ENCODE measurements at regions not wholly inside any gene's neighbourhood (a gene's known extent, or its start where the extent isn't known, plus 50 kb on each side); places are given as distances from the start of the nearest gene placed in this dataset.

GRCh38 chr2:120444691-120445240 is 98.8 kb downstream of the INHBB start:
- Histone ChIP-seq H2BK20ac (ENCODE audit: low read length) (no peak overlapping the region), H3K27me3 (replicated peaks in 1 of 4; ENCODE audit: control insufficient read depth in 3 of 4, extremely low read depth in 1 of 4, insufficient read depth in 3 of 4, low read length in 3 of 4) (peaks cover 4 to 50% (median 46%) of the 10 kb centered on the region in 4 experiments), H4K8ac (ENCODE audit: extremely low read depth, insufficient read depth, low read length) (no peak overlapping the region), H4K5ac (ENCODE audit: insufficient read length, low read depth, low read length) (no peak overlapping the region), H3K23me2 (ENCODE audit: low read depth, low read length) (peaks cover 10% of the 10 kb centered on the region), H2BK15ac (ENCODE audit: low read length) (0 out of 2 replicates have a peak overlapping the region, but pooled peaks have one; percentile 46), H3K4me3 (ENCODE audit: extremely low read depth in 1 of 4, insufficient read depth in 2 of 4, low read depth in 3 of 4, low read length in 4 of 4) (no peak overlapping the region), H3K79me2 (ENCODE audit: control insufficient read depth in 1 of 2, insufficient read depth in 2 of 2, low read length in 2 of 2) (no peaks in the 10 kb centered on the region), H3K9me3 (ENCODE audit: insufficient read depth in 2 of 2, low read depth in 1 of 2, low read length in 1 of 2) (no peaks in the 10 kb centered on the region), H2AFZ (ENCODE audit: low read length) (no peak overlapping the region), H3K4ac (replicated peaks; ENCODE audit: insufficient read length, low read depth, low read length) (no peak overlapping the region), H3K27ac (ENCODE audit: low read depth, low read length) (no peak overlapping the region), H3K18ac (ENCODE audit: extremely low read depth, low read length) (no peak overlapping the region), H4K91ac (replicated peaks; ENCODE audit: insufficient read length, low read length) (no peak overlapping the region), H2BK120ac (replicated peaks; ENCODE audit: low read depth, low read length) (no peak overlapping the region), H2BK5ac (ENCODE audit: low read depth, low read length) (no peak overlapping the region), H3K56ac (replicated peaks; ENCODE audit: insufficient read length, low read depth, low read length) (no peak overlapping the region), H3K23ac (ENCODE audit: insufficient read length) (no peak overlapping the region), H3K14ac (ENCODE audit: insufficient read length) (no peak overlapping the region), H3K79me1 (ENCODE audit: low read depth, low read length) (no peaks in the 10 kb centered on the region), H3K4me2 (ENCODE audit: insufficient read depth in 1 of 2, low read depth in 2 of 2, low read length in 2 of 2) (no peak overlapping the region), H4K20me1 (replicated peaks in 1 of 2; ENCODE audit: control insufficient read depth in 1 of 2, insufficient read depth in 2 of 2, low read length in 2 of 2) (no peaks in the 10 kb centered on the region), H3K36me3 (ENCODE audit: control insufficient read depth in 2 of 4, insufficient read depth in 4 of 4, low read length in 3 of 4) (no peaks in the 10 kb centered on the region), H3K4me1 (replicated peaks in 1 of 4; ENCODE audit: control insufficient read depth in 3 of 4, insufficient read depth in 4 of 4, low read length in 3 of 4) (peaks cover 0 to 7% (median 5%) of the 10 kb centered on the region in 4 experiments; a peak in 5 of 7 replicates), H2AK5ac (ENCODE audit: low read depth, low read length) (no peak overlapping the region), H2BK12ac (ENCODE audit: low read depth, low read length) (no peak overlapping the region), H3K9ac (replicated peaks in 1 of 4; ENCODE audit: extremely low read depth in 1 of 4, low read depth in 3 of 4, low read length in 3 of 4) (no peak overlapping the region)
- WGBS, 2 experiments (ENCODE audit: extremely low coverage in 1 of 2, insufficient coverage in 1 of 2, insufficient read length in 1 of 2, insufficient replicate concordance in 2 of 2, low coverage in 1 of 2, low lambda C conversion rate in 2 of 2, missing lambda C conversion rate in 1 of 2): 84% methylated on average over 9 of the region's 9 CpGs; no CpG with 5 or more reads in 1 of the 2 experiments
- TF ChIP-seq RFX5 (IDR thresholded peaks at IDR 0.05; ENCODE audit: borderline replicate concordance, low read depth, low read length): no peak
- no peak for TF ChIP-seq RNF2 (IDR thresholded peaks at IDR 0.05; ENCODE audit: borderline replicate concordance, low read depth, low read length, missing control alignments, poor library complexity, severe bottlenecking)
- TF ChIP-seq GABPA (IDR thresholded peaks at IDR 0.05; ENCODE audit: borderline replicate concordance, insufficient read depth, low read length): no peak
- no peak for TF ChIP-seq CTBP2 (IDR thresholded peaks at IDR 0.05; ENCODE audit: borderline replicate concordance, insufficient read depth, insufficient read length, low read length)
- no peak for TF ChIP-seq EP300 (IDR thresholded peaks at IDR 0.05; ENCODE audit: borderline replicate concordance in 1 of 2, low read depth in 2 of 2, low read length in 2 of 2)
- no peak for TF ChIP-seq RXRA (IDR thresholded peaks at IDR 0.05; ENCODE audit: insufficient read depth, low read depth, low read length)
- TF ChIP-seq CBX5 (IDR thresholded peaks at IDR 0.05; ENCODE audit: low read depth, low read length): no peak
- TF ChIP-seq TCF12 (IDR thresholded peaks at IDR 0.05; ENCODE audit: low read depth, low read length): no peak
- no peak for FAIRE-seq
- no peak for DNase-seq (ENCODE audit: low read depth in 1 of 2, low spot score in 2 of 2)
- ChIA-PET POLR2A (ENCODE audit: partially characterized antibody) (interaction anchor here (2.4 kb wide), 1 partner anchor 8 kb away, joined by 9 read pairs; no protein-coding TSS in a partner anchor), CTCF (ENCODE audit: partially characterized antibody) (interaction anchor here (0.7 to 1.8 kb wide), 7 partner anchors 11 to 236 kb away, joined by 3 to 5 read pairs (median 3); no protein-coding TSS in a partner anchor)
